ENCODE measurements at regions not wholly inside any gene's neighbourhood (a gene's known extent, or its start where the extent isn't known, plus 50 kb on each side); places are given as distances from the start of the nearest gene placed in this dataset.

DNA sequence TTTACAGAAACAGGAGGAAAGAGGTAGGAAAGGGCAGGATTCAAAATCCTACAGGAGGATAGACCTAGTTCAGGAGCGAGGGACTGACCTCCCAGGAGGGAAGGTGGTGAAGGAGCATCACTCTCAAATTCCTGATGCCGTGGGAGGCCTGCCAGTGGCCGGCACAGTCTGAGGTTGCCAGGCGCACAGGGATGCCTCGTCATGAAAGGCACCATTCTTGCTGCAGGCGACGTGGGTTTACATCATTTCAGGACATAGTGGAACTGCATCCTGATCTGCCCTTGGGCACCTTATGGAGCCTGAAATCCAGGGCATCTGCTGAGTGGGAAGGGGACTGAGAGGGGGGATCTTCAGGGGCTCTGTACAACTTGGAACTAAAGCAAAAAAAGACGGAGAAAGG lies 163.2 kb upstream of the S1PR3 start:
- Histone ChIP-seq H3K27me3 (ENCODE audit: control insufficient read depth, insufficient read depth, low read length) (no peaks in the 10 kb centered on the region), H3K4me3 (ENCODE audit: low read depth, low read length) (no peak overlapping the region), H3K36me3 (ENCODE audit: control insufficient read depth, insufficient read depth, low read length) (no peaks in the 10 kb centered on the region)
- no peak for DNase-seq (ENCODE audit: low read depth)
- TF ChIP-seq, protein P1, sequence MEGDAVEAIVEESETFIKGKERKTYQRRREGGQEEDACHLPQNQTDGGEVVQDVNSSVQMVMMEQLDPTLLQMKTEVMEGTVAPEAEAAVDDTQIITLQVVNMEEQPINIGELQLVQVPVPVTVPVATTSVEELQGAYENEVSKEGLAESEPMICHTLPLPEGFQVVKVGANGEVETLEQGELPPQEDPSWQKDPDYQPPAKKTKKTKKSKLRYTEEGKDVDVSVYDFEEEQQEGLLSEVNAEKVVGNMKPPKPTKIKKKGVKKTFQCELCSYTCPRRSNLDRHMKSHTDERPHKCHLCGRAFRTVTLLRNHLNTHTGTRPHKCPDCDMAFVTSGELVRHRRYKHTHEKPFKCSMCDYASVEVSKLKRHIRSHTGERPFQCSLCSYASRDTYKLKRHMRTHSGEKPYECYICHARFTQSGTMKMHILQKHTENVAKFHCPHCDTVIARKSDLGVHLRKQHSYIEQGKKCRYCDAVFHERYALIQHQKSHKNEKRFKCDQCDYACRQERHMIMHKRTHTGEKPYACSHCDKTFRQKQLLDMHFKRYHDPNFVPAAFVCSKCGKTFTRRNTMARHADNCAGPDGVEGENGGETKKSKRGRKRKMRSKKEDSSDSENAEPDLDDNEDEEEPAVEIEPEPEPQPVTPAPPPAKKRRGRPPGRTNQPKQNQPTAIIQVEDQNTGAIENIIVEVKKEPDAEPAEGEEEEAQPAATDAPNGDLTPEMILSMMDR (IDR thresholded peaks at IDR 0.05; ENCODE audit: insufficient read depth, low read length, poor library complexity, severe bottlenecking): no peak

DNA sequence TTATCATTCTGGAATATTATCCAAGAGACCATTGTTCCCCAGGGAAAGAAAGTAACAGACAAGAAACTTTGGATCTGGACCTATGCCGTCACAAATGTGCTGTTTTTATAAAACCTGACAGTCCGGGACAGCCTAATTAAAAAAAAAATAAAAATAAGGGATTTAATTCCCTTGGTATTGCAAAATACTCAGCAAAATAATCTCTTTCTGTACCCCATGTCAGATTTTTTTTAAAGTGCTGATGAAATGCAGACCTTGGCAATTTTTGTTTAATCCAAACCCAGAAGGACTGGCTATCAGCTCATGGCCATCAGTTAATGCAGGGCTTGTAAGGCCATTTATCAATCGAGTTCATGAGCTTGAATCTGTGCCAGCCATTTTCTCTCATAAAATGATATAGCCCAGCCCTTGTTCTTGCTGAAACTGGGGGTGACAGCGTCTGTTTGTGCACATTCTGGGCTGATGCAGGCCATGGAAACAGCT lies 162.7 kb upstream of the S1PR3 start:
- H3K4me3 ChIP-seq (ENCODE audit: low read depth, low read length): no peak overlapping the region
- no peak for DNase-seq (ENCODE audit: low read depth)
- no peaks in the 10 kb centered on the region for H3K36me3 ChIP-seq (ENCODE audit: control insufficient read depth, insufficient read depth, low read length)
- no peaks in the 10 kb centered on the region for H3K27me3 ChIP-seq (ENCODE audit: control insufficient read depth, insufficient read depth, low read length)
- TF ChIP-seq, protein P1 (IDR thresholded peaks at IDR 0.05; ENCODE audit: insufficient read depth, low read length, poor library complexity, severe bottlenecking): no peak

DNA sequence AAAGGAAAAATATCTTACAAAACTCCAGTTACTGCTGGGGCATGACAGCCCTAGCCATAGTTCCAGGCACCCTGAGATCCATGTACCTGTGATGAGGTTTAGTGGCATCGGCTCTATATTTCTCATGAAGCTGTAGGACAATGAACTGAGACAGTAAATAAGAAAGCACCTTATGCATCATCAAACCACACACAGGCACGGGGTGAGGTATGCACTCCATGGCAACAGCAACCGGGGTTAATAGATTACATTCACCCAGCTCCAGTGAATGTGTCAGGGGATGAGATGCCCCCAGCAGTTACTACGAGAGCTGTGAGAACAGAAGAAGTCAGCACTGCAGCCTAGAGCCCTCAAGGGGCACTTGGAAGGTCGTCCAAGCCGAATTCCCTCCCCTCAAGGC lies 162.0 kb upstream of the S1PR3 start:
- DNase-seq (ENCODE audit: low read depth): no peak
- TF ChIP-seq, protein P1 (IDR thresholded peaks at IDR 0.05; ENCODE audit: insufficient read depth, low read length, poor library complexity, severe bottlenecking): no peak
- H3K4me3 ChIP-seq (ENCODE audit: low read depth, low read length): no peak overlapping the region
- H3K27me3 ChIP-seq (ENCODE audit: control insufficient read depth, insufficient read depth, low read length): no peaks in the 10 kb centered on the region
- H3K36me3 ChIP-seq (ENCODE audit: control insufficient read depth, insufficient read depth, low read length): no peaks in the 10 kb centered on the region

DNA sequence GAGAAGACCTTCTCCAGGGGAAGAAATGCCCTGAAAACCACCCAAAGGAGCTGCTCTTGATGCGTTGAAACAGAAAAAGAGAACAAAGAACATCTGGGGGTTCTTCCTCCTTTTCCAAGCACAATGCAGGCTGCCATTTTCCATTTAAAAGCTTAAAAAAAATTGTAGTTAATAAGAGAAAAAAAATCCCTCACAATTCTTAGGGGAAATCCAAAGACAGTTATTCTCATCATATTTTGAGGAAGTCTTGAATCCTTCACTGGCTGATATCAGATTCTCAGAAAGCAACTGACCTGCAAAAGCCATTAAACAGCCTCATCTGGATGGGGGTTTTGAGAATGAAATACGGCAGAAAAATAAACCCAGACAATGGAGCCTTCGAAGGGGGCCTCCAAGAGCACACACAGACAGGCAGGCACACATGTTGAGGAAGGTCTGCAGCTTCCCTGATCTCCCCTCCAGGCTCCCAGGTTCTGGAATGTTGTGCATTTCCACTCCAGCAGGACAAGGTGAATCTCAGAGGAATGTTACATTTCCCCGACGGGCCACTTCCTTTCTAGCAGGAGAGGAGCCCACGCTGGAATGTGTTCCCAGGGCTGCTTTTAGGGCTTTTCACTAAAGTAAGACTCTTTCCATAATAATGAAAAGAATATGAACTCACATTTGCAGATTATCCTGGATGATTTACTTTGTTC lies 159.4 kb upstream of the S1PR3 start:
- DNase-seq (ENCODE audit: low read depth): no peak
- no peak overlapping the region for H3K4me3 ChIP-seq (ENCODE audit: low read depth, low read length)

DNA sequence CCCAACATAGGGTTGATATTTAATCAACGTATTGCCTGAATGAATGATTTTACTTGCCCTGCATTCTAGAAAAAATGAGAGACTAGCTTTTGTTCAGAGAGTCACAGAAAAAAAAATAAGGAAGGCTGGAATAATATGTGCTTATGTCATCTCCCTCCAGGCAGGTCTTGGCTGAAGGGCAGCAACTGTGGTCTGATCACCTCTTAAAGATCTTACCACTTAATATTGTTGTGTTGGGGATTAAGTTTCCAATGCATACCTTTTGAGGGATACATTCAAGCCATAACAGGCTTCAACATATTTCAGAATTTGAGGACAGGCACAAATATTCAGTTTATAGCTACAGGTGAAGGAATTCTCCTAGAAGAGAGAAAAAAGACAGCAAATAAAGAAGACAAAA lies 157.3 kb upstream of the S1PR3 start:
- no peak for DNase-seq (ENCODE audit: low read depth)
- TF ChIP-seq, protein P1 (IDR thresholded peaks at IDR 0.05; ENCODE audit: insufficient read depth, low read length, poor library complexity, severe bottlenecking): no peak
- no peak overlapping the region for H3K4me3 ChIP-seq (ENCODE audit: low read depth, low read length)
- no peaks in the 10 kb centered on the region for H3K27me3 ChIP-seq (ENCODE audit: control insufficient read depth, insufficient read depth, low read length)
- no peaks in the 10 kb centered on the region for H3K36me3 ChIP-seq (ENCODE audit: control insufficient read depth, insufficient read depth, low read length)

More for the DNA sequence above, 159.4 kb upstream of the S1PR3 start:
- TF ChIP-seq, protein P1 (IDR thresholded peaks at IDR 0.05; ENCODE audit: insufficient read depth, low read length, poor library complexity, severe bottlenecking): no peak
- Histone ChIP-seq H3K27me3 (ENCODE audit: control insufficient read depth, insufficient read depth, low read length) (no peaks in the 10 kb centered on the region), H3K36me3 (ENCODE audit: control insufficient read depth, insufficient read depth, low read length) (no peaks in the 10 kb centered on the region)

DNA sequence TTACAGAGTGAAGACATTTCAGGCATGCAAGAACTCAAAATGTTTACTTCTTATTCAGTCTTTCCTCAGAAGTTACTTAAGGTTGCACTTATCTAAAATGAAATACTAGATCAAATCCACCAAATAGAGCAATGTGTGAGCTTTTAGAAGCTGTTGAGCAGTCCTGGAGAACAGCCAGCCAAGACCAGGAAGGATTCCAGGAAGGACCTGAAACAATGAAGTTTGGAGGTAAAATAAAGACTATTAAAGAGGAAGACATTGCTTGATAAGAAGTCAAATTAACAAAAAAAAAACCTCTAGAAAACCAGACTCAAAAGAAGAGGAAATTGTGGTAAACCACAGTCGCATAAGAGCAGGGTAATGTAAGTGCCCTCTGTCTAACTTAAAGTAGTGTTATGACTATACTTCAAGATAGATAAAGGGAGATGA lies 156.2 kb upstream of the S1PR3 start:
- Histone ChIP-seq H3K27me3 (ENCODE audit: control insufficient read depth, insufficient read depth, low read length) (no peaks in the 10 kb centered on the region), H3K4me3 (ENCODE audit: low read depth, low read length) (no peak overlapping the region), H3K36me3 (ENCODE audit: control insufficient read depth, insufficient read depth, low read length) (no peaks in the 10 kb centered on the region)
- TF ChIP-seq, protein P1 (IDR thresholded peaks at IDR 0.05; ENCODE audit: insufficient read depth, low read length, poor library complexity, severe bottlenecking): no peak
- no peak for DNase-seq (ENCODE audit: low read depth)
